PC-3 (cell line): ENCODE measurements at regions not wholly inside any gene's neighbourhood (a gene's known extent, or its start where the extent isn't known, plus 50 kb on each side); places are given as distances from the start of the nearest gene placed in this dataset.

Source experiments
- ATAC-seq: fragments of 200-7000 bp; cut with Tn5 transposase; 2 replicates; pipeline ENCODE4 v1.9.1; 2020; ENCODE audit warnings: mild to moderate bottlenecking, moderate library complexity
- BruUV-seq: library from RNA; stranded (reverse); fragments of 400-500 nt; replicated peaks from 2 replicates; lab custom pipeline; 2021; lab: Mats Ljungman, UMichigan
- CTCF ChIA-PET: fragments of 300-600 bp; sonication (Branson Sonifier 250); formaldehyde crosslinking; loops from one replicate; lab custom pipeline; 2022; ENCODE audit warnings: antibody characterized with exemption; lab: Charles Lee
- POLR2A ChIA-PET: fragments of 300-600 bp; sonication (Branson Sonifier 250); formaldehyde crosslinking; loops from one replicate; lab custom pipeline; 2022; ENCODE audit warnings: antibody characterized with exemption; ENCODE audit not compliant: unreplicated experiment; lab: Charles Lee
- DNase-seq: peaks from one replicate; pipeline ENCODE4 v3.0.0-alpha.2; 2015
- H2AFZ ChIP-seq: fragments of 300-600 bp; sonication (generic); 2 replicates; pipeline ENCODE4 v1.6.0; 2016; ENCODE audit warnings: antibody characterized with exemption, low read length
- H3F3A ChIP-seq: fragments of 300-600 bp; sonication (generic); one replicate; pipeline ENCODE4 v1.6.0; 2017; ENCODE audit warnings: antibody characterized with exemption, low read length, control low read depth, mild to moderate bottlenecking; ENCODE audit not compliant: unreplicated experiment
- H3K27ac ChIP-seq: fragments of 300-600 bp; sonication (generic); 2 replicates; pipeline ENCODE4 v1.5.1; 2016; ENCODE audit warnings: mild to moderate bottlenecking, low read length
- H3K27me3 ChIP-seq: fragments of 300-600 bp; sonication (generic); 2 replicates; pipeline ENCODE4 v1.6.1; 2016; ENCODE audit warnings: low read length, mixed read lengths
- H3K36me3 ChIP-seq: fragments of 300-600 bp; sonication (generic); 2 replicates; pipeline ENCODE4 v1.6.1; 2016; ENCODE audit warnings: low read depth, mixed run types, low read length, mixed read lengths
- H3K4me1 ChIP-seq: fragments of 300-600 bp; sonication (generic); 2 replicates; pipeline ENCODE4 v1.5.1; 2016; ENCODE audit warnings: low read length; ENCODE audit not compliant: insufficient read depth
- H3K4me2 ChIP-seq: fragments of 300-600 bp; sonication (generic); 2 replicates; pipeline ENCODE4 v1.6.0; 2016; ENCODE audit warnings: low read length
- H3K4me3 ChIP-seq: fragments of 300-600 bp; sonication (generic); 2 replicates; pipeline ENCODE4 v1.5.1; 2016; ENCODE audit warnings: mild to moderate bottlenecking, low read length, mixed read lengths
- H3K79me2 ChIP-seq: fragments of 300-600 bp; sonication (generic); 2 replicates; pipeline ENCODE4 v1.6.1; 2017; ENCODE audit warnings: low read length, mixed read lengths
- H3K9ac ChIP-seq: fragments of 300-600 bp; sonication (generic); 2 replicates; pipeline ENCODE4 v1.6.0; 2016; ENCODE audit warnings: mild to moderate bottlenecking, low read length
- H3K9me2 ChIP-seq: fragments of 300-600 bp; sonication (generic); replicated peaks from 2 replicates; pipeline ENCODE4 v1.6.1; 2016; ENCODE audit warnings: mixed run types, low read length, mixed read lengths
- H3K9me3 ChIP-seq: fragments of 300-600 bp; sonication (generic); 2 replicates; pipeline ENCODE4 v1.6.1; 2016; ENCODE audit warnings: low read length, mixed read lengths
- H4K20me1 ChIP-seq: fragments of 300-600 bp; sonication (generic); 2 replicates; pipeline ENCODE4 v1.6.1; 2016; ENCODE audit warnings: low read length, mixed read lengths
- EZH2 ChIP-seq: fragments of 300-600 bp; sonication (generic); IDR thresholded peaks from one replicate; pipeline ENCODE4 v1.6.1; 2017; ENCODE audit warnings: antibody characterized with exemption, mild to moderate bottlenecking, low read length; ENCODE audit not compliant: unreplicated experiment
- EZH2phosphoT487 ChIP-seq: fragments of 300-600 bp; sonication (generic); IDR thresholded peaks from 2 replicates; pipeline ENCODE4 v1.6.1; 2018; ENCODE audit warnings: mild to moderate bottlenecking, antibody characterized with exemption, low read length, borderline replicate concordance
- intact Hi-C: fragments of 100-400 bp; cut with micrococcal nuclease; formaldehyde crosslinking; loops from 2 replicates; pipeline ENCODE4 v1.9.0; 2023
- TF ChIP-seq, protein P1 (sequence below): fragments of 300-600 bp; sonication (generic); conservative IDR thresholded peaks from 2 replicates; pipeline ENCODE4 v1.5.1; 2017; ENCODE audit warnings: antibody characterized with exemption, low read depth, mild to moderate bottlenecking, low read length

GRCh38 chr21:28822123-28822399 is 170.6 kb downstream of the LTN1 start:
- Histone ChIP-seq H3F3A (no peaks in the 10 kb centered on the region), H3K27me3 (no peaks in the 10 kb centered on the region), H3K79me2 (no peaks in the 10 kb centered on the region), H3K9me2 (no peaks in the 10 kb centered on the region), H3K36me3 (no peaks in the 10 kb centered on the region), H3K9me3 (no peaks in the 10 kb centered on the region), H4K20me1 (no peaks in the 10 kb centered on the region), H3K4me2 (no peak overlapping the region), H2AFZ (no peak overlapping the region), H3K4me3 (no peak overlapping the region), H3K27ac (no peak overlapping the region), H3K9ac (no peak overlapping the region), H3K4me1 (peaks cover 10% of the 10 kb centered on the region)
- ChIA-PET POLR2A (no interaction called here), CTCF (no interaction called here)
- no TSS peak for BruUV-seq
- intact Hi-C loops, result no loop called here
- DNase-seq (no peak), ATAC-seq (no peak)
- TF ChIP-seq, protein P1, sequence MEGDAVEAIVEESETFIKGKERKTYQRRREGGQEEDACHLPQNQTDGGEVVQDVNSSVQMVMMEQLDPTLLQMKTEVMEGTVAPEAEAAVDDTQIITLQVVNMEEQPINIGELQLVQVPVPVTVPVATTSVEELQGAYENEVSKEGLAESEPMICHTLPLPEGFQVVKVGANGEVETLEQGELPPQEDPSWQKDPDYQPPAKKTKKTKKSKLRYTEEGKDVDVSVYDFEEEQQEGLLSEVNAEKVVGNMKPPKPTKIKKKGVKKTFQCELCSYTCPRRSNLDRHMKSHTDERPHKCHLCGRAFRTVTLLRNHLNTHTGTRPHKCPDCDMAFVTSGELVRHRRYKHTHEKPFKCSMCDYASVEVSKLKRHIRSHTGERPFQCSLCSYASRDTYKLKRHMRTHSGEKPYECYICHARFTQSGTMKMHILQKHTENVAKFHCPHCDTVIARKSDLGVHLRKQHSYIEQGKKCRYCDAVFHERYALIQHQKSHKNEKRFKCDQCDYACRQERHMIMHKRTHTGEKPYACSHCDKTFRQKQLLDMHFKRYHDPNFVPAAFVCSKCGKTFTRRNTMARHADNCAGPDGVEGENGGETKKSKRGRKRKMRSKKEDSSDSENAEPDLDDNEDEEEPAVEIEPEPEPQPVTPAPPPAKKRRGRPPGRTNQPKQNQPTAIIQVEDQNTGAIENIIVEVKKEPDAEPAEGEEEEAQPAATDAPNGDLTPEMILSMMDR, result no peak
- TF ChIP-seq EZH2 (no peak), EZH2phosphoT487 (no peak)

- H3K9ac ChIP-seq, result no peak overlapping the region
- peak; percentile 24; the same call in 1 of the 2 replicates for ATAC-seq
- CTCF ChIA-PET, result no interaction called here
- no peaks in the 10 kb centered on the region for H3K36me3 ChIP-seq
- no peak overlapping the region for H3K4me3 ChIP-seq
- no peaks in the 10 kb centered on the region for H3K9me3 ChIP-seq
- TF ChIP-seq EZH2phosphoT487 (no peak), EZH2 (no peak)
- TF ChIP-seq, protein P1, result no peak
- POLR2A ChIA-PET, result no interaction called here
- no peaks in the 10 kb centered on the region for H4K20me1 ChIP-seq
- H3K4me2 ChIP-seq, result no peak overlapping the region
- intact Hi-C loops, result no loop called here
- H3K4me1 ChIP-seq, result peaks cover 10% of the 10 kb centered on the region
- H3K27ac ChIP-seq, result no peak overlapping the region
- no peaks in the 10 kb centered on the region for H3K9me2 ChIP-seq
- H2AFZ ChIP-seq, result no peak overlapping the region
- peak; percentile 36 for DNase-seq
- no peaks in the 10 kb centered on the region for H3K27me3 ChIP-seq
- no peaks in the 10 kb centered on the region for H3K79me2 ChIP-seq
- no TSS peak for BruUV-seq
- no peaks in the 10 kb centered on the region for H3F3A ChIP-seq
Observed at GRCh38 chr21:28821276-28822122, 171.2 kb downstream of the LTN1 start.

DNA sequence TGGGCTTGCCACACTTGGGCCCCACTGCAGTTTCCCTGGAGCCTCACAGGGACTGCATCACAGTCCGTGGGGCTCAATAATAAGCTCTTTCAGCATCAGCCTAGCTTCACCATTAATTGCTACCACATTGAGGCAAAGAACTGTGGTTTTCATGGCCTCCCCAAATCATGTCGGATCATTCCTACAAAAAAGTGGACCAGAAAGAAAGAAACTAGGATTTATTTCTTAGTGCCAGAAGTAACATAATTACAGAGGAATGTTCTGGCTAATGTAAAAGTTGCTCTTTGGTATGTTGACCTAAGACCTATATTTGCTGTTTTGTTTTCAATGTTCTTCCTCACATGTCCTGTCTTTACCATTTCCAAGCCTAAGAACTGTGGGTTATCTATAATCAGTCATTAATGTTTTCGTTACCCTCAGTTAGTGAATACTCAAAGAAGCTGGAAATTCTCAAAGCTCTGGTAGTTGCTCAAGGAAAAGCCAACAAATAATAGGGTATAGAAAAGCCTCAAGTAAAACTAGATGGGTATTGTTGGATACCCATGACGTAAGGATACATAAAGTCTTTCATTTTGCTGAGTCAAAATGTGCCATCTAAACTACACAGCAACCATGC is 173.9 kb downstream of the LTN1 start:
- Histone ChIP-seq H3K9ac (no peak overlapping the region), H3K27ac (no peak overlapping the region), H3K79me2 (no peaks in the 10 kb centered on the region), H3K4me2 (no peak overlapping the region), H3K9me3 (no peaks in the 10 kb centered on the region), H4K20me1 (no peaks in the 10 kb centered on the region), H3K27me3 (no peaks in the 10 kb centered on the region), H2AFZ (no peak overlapping the region), H3F3A (no peaks in the 10 kb centered on the region), H3K36me3 (no peaks in the 10 kb centered on the region), H3K9me2 (no peaks in the 10 kb centered on the region), H3K4me3 (no peak overlapping the region), H3K4me1 (peaks cover 10% of the 10 kb centered on the region)
- intact Hi-C loops, result no loop called here
- ATAC-seq (no peak), DNase-seq (no peak)
- POLR2A ChIA-PET, result interaction anchor here (0.6 kb wide), 1 partner anchor 312 kb away, joined by 4 read pairs; no protein-coding TSS in a partner anchor
- no peak for TF ChIP-seq EZH2
- TF ChIP-seq, protein P1, result no peak
- TF ChIP-seq EZH2phosphoT487, result no peak
- CTCF ChIA-PET, result no interaction called here
- BruUV-seq, result no TSS peak
